Gastroesophageal sphincter (tissue), 3 donors: ENCODE measurements at regions not wholly inside any gene's neighbourhood (a gene's known extent, or its start where the extent isn't known, plus 50 kb on each side); places are given as distances from the start of the nearest gene placed in this dataset.

Experiments
- CTCF ChIP-seq, 4 experiments: fragments of 200-600 bp in 2 of 4; fragments of 450-650 bp in 2 of 4; sonication (generic) in 1 of 4; IDR thresholded peaks; one replicate each; pipeline ENCODE4 v1.5.1; 2017 to 2019; ENCODE audit warnings: antibody characterized with exemption in 4 of 4, mild to moderate bottlenecking in 2 of 4, moderate library complexity in 2 of 4
- EP300 ChIP-seq: sonication (generic); formaldehyde crosslinking; IDR thresholded peaks from one replicate; pipeline ENCODE4 v1.6.1; 2017; ENCODE audit warnings: antibody characterized with exemption, mild to moderate bottlenecking
- POLR2A ChIP-seq, 2 donors: fragments of 450-650 bp; IDR thresholded peaks; one replicate each; pipeline ENCODE4 v1.6.1; 2017; ENCODE audit warnings: antibody characterized with exemption in 2 of 2, mild to moderate bottlenecking in 2 of 2, moderate library complexity in 1 of 2

GRCh38 chr5:74200560-74200959, 440.0 kb downstream of the ENC1 start:
- no peak for TF ChIP-seq CTCF (IDR thresholded peaks at IDR 0.05)
- no peak for TF ChIP-seq POLR2A (IDR thresholded peaks at IDR 0.05)
- no peak for TF ChIP-seq EP300
